Activated naive CD8-positive, alpha-beta T cell (primary cell): ENCODE measurements at regions not wholly inside any gene's neighbourhood (a gene's known extent, or its start where the extent isn't known, plus 50 kb on each side); places are given as distances from the start of the nearest gene placed in this dataset.

Experiments used
- H3K27ac Mint-ChIP-seq: one replicate; pipeline ENCODE4 v1.8.0; 2021; ENCODE audit warnings: mixed read lengths
- H3K27me3 Mint-ChIP-seq: one replicate; pipeline ENCODE4 v1.8.0; 2021; ENCODE audit warnings: mixed read lengths
- H3K36me3 Mint-ChIP-seq: one replicate; pipeline ENCODE4 v1.8.0; 2021; ENCODE audit warnings: mixed read lengths
- H3K4me1 Mint-ChIP-seq: one replicate; pipeline ENCODE4 v1.8.0; 2021; ENCODE audit warnings: low read depth, mixed read lengths
- H3K4me3 Mint-ChIP-seq: one replicate; pipeline ENCODE4 v1.8.0; 2021; ENCODE audit warnings: mild to moderate bottlenecking, mixed read lengths
- H3K9me3 Mint-ChIP-seq: one replicate; pipeline ENCODE4 v1.8.0; 2021; ENCODE audit warnings: low read depth, mixed read lengths

DNA sequence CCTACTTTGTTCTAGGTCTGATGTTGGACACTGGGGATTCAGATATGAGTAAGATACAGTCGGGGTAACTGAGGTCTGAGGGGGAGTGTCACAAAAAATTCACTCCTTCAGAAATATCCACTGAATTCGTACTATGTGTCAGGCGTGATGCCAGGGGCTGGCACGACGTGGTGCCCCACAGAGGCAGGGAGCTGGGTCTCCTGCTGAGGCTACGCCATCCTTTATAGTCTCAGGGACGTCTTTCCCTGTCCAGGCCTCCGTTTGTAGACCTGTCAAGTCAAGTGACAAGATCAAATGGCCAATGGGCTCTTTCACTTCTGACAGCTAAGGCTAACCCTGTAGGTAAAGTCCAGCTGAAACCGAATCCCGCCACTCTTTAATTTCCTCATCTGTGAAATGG is 118.8 kb upstream of the SMIM23 start:
- Mint-ChIP-seq H3K27me3 (no peaks in the 10 kb centered on the region), H3K4me3 (no peak overlapping the region), H3K36me3 (no peaks in the 10 kb centered on the region), H3K9me3 (no peaks in the 10 kb centered on the region), H3K4me1 (no peaks in the 10 kb centered on the region), H3K27ac (no peak overlapping the region)

DNA sequence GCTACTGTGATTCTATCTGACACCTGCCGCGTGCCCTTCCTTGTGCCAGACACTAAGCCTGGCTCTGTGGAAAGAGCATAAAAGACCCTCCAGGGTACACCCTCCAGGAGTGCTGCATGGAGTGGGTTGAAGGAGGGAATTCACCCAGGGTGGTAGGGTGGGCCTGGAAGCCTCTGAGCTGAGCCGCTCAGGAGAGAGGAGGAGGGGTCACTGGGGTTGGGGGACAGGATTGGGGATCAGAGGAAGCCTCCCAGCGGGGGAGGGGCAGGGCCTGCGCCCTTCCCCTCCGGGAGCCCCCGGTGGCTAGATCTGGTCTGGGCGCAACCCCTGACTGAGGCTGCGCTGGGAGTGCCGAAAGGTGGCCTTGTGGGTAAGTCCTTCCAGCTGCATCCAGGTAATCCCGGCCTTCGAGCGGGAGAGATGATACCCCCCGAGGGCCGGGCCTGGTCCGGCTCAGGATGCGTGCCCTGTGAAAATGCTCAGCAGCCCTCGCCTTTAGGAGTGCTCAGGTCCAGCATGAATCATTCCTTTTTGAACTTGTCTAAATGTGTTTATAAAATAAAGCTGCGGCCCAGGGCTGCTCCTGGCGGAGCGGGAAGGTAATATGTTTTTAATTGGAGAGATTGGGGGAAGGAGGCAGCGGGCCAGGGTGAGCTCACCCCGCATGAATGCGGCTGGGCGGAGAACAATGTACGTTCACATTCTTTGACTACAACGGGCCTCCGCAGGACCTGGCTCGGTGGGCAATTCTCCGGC is 118.1 kb upstream of the SMIM23 start:
- Mint-ChIP-seq H3K27ac (no peak overlapping the region), H3K4me1 (no peaks in the 10 kb centered on the region), H3K4me3 (no peak overlapping the region), H3K36me3 (no peaks in the 10 kb centered on the region), H3K27me3 (no peaks in the 10 kb centered on the region), H3K9me3 (no peaks in the 10 kb centered on the region)

DNA sequence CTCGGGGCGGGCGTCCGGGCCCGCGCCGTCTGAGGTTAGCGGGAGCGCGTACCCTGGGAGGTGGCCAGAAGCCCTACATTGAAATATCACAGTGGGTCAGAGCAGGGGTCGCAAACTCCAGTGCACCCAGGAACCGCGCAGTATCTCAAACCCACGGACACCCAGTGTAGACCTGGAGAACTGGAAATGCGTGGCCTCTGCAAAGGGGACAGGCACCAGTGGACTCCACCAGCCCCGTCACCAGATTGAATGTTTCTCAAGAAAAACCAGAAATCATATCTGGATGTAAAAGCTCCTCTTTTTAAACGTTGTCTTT is 117.6 kb upstream of the SMIM23 start:
- no peak overlapping the region for H3K4me3 Mint-ChIP-seq
- H3K4me1 Mint-ChIP-seq: no peaks in the 10 kb centered on the region
- H3K36me3 Mint-ChIP-seq: no peaks in the 10 kb centered on the region
- no peaks in the 10 kb centered on the region for H3K9me3 Mint-ChIP-seq
- H3K27me3 Mint-ChIP-seq: no peaks in the 10 kb centered on the region
- H3K27ac Mint-ChIP-seq: no peak overlapping the region

- Mint-ChIP-seq H3K36me3 (no peaks in the 10 kb centered on the region), H3K27me3 (peaks cover 5% of the 10 kb centered on the region), H3K27ac (no peak overlapping the region), H3K4me1 (no peaks in the 10 kb centered on the region), H3K9me3 (no peaks in the 10 kb centered on the region), H3K4me3 (no peak overlapping the region)
Measured at GRCh38 chr5:171669571-171669970, 116.0 kb upstream of the SMIM23 start.

- Mint-ChIP-seq H3K27me3 (peaks cover 5% of the 10 kb centered on the region), H3K4me3 (no peak overlapping the region), H3K4me1 (no peaks in the 10 kb centered on the region), H3K36me3 (no peaks in the 10 kb centered on the region), H3K27ac (no peak overlapping the region), H3K9me3 (no peaks in the 10 kb centered on the region)
Measured at GRCh38 chr5:171672556-171672955, 113.1 kb upstream of the SMIM23 start.

- H3K27me3 Mint-ChIP-seq: peaks cover 5% of the 10 kb centered on the region
- H3K36me3 Mint-ChIP-seq: no peaks in the 10 kb centered on the region
- no peak overlapping the region for H3K27ac Mint-ChIP-seq
- H3K9me3 Mint-ChIP-seq: no peaks in the 10 kb centered on the region
- no peak overlapping the region for H3K4me3 Mint-ChIP-seq
- no peaks in the 10 kb centered on the region for H3K4me1 Mint-ChIP-seq
Measured at GRCh38 chr5:171673328-171673727, 112.3 kb upstream of the SMIM23 start.

DNA sequence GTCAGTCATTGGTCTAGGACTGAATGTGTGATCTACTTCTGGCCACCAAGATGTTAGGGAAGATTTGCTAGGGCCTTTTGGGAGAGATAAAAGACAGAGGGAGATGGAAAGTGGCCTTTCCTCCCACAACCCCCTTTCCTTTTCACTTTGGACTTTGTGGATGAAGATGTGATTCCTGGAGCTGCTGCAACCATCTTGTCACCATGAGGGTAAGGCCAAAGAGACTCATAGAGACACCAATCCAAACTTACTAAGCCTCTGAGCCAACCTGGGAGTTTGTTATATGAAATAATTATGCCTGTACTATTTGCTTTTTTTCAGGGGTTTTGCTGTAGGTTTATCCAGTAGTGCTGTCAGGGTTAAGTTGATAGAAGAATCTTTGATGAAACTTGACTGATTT is 111.8 kb upstream of the SMIM23 start:
- Mint-ChIP-seq H3K27me3 (peaks cover 5% of the 10 kb centered on the region), H3K4me3 (no peak overlapping the region), H3K4me1 (no peaks in the 10 kb centered on the region), H3K27ac (no peak overlapping the region), H3K36me3 (no peaks in the 10 kb centered on the region), H3K9me3 (no peaks in the 10 kb centered on the region)

GRCh38 chr5:171675511-171675910 is 110.1 kb upstream of the SMIM23 start:
- Mint-ChIP-seq H3K4me3 (no peak overlapping the region), H3K4me1 (no peaks in the 10 kb centered on the region), H3K27ac (no peak overlapping the region), H3K27me3 (peaks cover 5% of the 10 kb centered on the region), H3K36me3 (no peaks in the 10 kb centered on the region), H3K9me3 (no peaks in the 10 kb centered on the region)

DNA sequence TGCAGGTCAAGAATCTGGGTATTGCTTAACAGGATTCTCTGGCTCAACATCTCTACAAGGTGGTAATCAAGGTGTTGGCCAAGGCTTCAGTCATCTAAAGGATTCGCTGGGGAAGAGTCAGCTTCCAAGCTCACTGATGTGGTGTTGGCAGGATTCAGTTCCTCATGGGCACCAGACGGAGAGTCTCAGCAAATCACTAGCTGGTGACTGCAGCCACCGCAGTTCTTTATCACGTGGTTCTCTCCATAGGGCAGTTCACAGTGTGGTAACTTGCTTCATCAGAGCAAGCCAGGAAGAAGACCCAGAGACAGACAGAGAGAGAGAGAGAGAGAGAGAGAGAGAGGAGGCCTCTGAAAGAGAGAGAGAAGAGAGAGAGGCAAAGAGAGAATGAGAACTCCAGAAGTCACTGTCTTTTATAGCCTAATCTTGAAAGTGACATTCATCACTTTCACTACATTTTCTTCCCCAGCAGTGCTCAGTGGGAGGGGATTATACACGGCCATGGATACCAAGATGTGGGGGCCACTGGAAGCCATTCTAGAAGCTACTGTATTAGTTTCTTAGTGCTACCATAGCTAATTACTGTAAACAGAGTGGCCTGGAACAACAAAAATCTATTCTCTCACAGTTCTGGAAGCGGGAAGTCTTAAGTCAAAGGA is 109.2 kb upstream of the SMIM23 start:
- H3K27me3 Mint-ChIP-seq: peaks cover 5% of the 10 kb centered on the region
- no peaks in the 10 kb centered on the region for H3K36me3 Mint-ChIP-seq
- H3K9me3 Mint-ChIP-seq: no peaks in the 10 kb centered on the region
- H3K27ac Mint-ChIP-seq: no peak overlapping the region
- no peak overlapping the region for H3K4me3 Mint-ChIP-seq
- H3K4me1 Mint-ChIP-seq: no peaks in the 10 kb centered on the region

GRCh38 chr5:171678646-171679045 is 107.0 kb upstream of the SMIM23 start:
- H3K27me3 Mint-ChIP-seq: peaks cover 16% of the 10 kb centered on the region
- H3K36me3 Mint-ChIP-seq: no peaks in the 10 kb centered on the region
- no peaks in the 10 kb centered on the region for H3K4me1 Mint-ChIP-seq
- no peak overlapping the region for H3K4me3 Mint-ChIP-seq
- no peak overlapping the region for H3K27ac Mint-ChIP-seq
- H3K9me3 Mint-ChIP-seq: no peaks in the 10 kb centered on the region

- Mint-ChIP-seq H3K4me1 (no peaks in the 10 kb centered on the region), H3K36me3 (no peaks in the 10 kb centered on the region), H3K4me3 (no peak overlapping the region), H3K27ac (no peak overlapping the region), H3K9me3 (no peaks in the 10 kb centered on the region), H3K27me3 (peaks cover 12% of the 10 kb centered on the region)
Measured at GRCh38 chr5:171680485-171680884, 105.1 kb upstream of the SMIM23 start.

DNA sequence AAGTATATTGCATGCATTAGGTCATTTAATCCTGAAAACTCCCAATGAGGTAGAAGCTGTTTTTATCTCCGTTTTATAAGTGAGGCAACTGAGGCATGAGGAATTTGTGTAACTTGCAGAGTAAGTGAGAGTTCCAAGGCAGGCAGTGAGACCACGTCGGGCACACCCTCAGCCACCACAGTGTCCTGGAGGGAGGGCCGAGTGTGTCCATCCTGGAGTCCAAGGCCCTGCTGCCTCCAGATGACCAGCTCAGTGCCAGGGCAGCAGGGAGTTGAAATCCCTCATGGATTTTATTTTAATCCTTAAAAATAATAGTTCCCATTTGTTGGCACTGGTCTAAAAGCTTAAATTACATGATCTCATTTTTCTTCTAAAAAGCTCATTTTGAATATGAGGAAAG is 104.6 kb upstream of the SMIM23 start:
- H3K4me3 Mint-ChIP-seq: no peak overlapping the region
- no peaks in the 10 kb centered on the region for H3K36me3 Mint-ChIP-seq
- H3K27me3 Mint-ChIP-seq: peaks cover 12% of the 10 kb centered on the region
- H3K4me1 Mint-ChIP-seq: no peaks in the 10 kb centered on the region
- no peak overlapping the region for H3K27ac Mint-ChIP-seq
- no peaks in the 10 kb centered on the region for H3K9me3 Mint-ChIP-seq

GRCh38 chr5:171681677-171682076 is 103.9 kb upstream of the SMIM23 start:
- no peaks in the 10 kb centered on the region for H3K36me3 Mint-ChIP-seq
- H3K4me3 Mint-ChIP-seq: no peak overlapping the region
- peak overlapping the region; percentile 8 for H3K27ac Mint-ChIP-seq
- no peaks in the 10 kb centered on the region for H3K4me1 Mint-ChIP-seq
- H3K27me3 Mint-ChIP-seq: peaks cover 12% of the 10 kb centered on the region
- H3K9me3 Mint-ChIP-seq: no peaks in the 10 kb centered on the region

DNA sequence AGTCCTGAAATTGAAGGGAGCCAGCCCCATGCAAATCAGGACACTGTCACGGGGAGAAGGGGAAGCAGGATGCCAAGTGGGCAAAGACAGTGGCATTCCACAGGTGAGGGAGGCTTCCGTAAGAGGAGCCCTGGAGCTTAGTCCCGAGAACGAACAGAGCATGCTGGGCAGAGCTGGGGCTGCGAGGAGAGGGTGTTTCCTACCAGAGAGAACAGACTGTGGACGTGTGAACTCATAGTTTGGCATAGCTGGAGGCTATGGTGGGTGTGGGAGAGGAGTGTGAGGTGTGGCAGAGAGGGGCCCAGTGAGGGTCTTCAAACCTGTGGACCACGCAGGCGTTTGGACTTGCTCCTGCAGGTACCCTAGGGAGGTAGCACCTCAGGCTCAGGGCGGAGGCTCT is 102.8 kb upstream of the SMIM23 start:
- Mint-ChIP-seq H3K4me1 (no peaks in the 10 kb centered on the region), H3K27ac (no peak overlapping the region), H3K4me3 (no peak overlapping the region), H3K9me3 (no peaks in the 10 kb centered on the region), H3K27me3 (peaks cover 12% of the 10 kb centered on the region), H3K36me3 (no peaks in the 10 kb centered on the region)

DNA sequence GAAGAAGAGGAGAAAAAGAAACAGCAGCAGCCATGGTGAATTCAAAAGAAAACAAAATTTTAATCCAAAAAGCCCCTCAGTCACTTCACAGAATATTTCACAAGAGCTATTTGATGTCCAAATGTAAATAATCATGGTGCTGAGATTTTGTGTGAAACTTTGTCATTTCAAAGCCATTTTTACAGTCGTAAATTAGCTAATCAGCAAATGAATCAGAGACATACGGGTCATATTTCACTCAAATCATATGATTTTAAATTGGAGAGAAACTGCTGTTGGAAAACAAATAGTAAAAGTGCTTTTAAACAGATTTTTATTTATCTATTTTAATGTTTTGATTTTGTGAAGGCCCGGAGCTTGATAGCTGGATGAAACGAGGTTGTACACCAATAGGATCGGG is 101.4 kb upstream of the SMIM23 start:
- no peaks in the 10 kb centered on the region for H3K4me1 Mint-ChIP-seq
- no peak overlapping the region for H3K27ac Mint-ChIP-seq
- H3K27me3 Mint-ChIP-seq: peaks cover 12% of the 10 kb centered on the region
- no peak overlapping the region for H3K4me3 Mint-ChIP-seq
- no peaks in the 10 kb centered on the region for H3K36me3 Mint-ChIP-seq
- no peaks in the 10 kb centered on the region for H3K9me3 Mint-ChIP-seq
